ENCODE measurements at regions not wholly inside any gene's neighbourhood (a gene's known extent, or its start where the extent isn't known, plus 50 kb on each side); places are given as distances from the start of the nearest gene placed in this dataset.

GRCh38 chr7:106765727-106766355, 99.2 kb upstream of the PIK3CG start:
- H3K27me3 Mint-ChIP-seq, result no peaks in the 10 kb centered on the region

GRCh38 chr7:106766551-106766950, 98.5 kb upstream of the PIK3CG start:
- Histone ChIP-seq H3K27me3 (replicated peaks in 1 of 2; ENCODE audit: control insufficient read depth in 2 of 2, extremely low read depth in 1 of 2, insufficient read depth in 2 of 2, low read length in 1 of 2) (no peaks in the 10 kb centered on the region), H3K4me3 (ENCODE audit: control insufficient read depth in 1 of 2, extremely low read depth in 1 of 2, low read length in 1 of 2) (no peak overlapping the region), H3K27ac (ENCODE audit: low read length) (no peak overlapping the region), H3K4me1 (ENCODE audit: control insufficient read depth in 1 of 2, extremely low read depth in 1 of 2, insufficient read depth in 2 of 2, low read length in 2 of 2) (peaks cover 4 to 6% of the 10 kb centered on the region in 2 experiments), H3K9me3 (no peaks in the 10 kb centered on the region), H3K36me3 (ENCODE audit: control insufficient read depth in 2 of 2, extremely low read depth in 1 of 2, insufficient read depth in 1 of 2, low read length in 1 of 2) (no peaks in the 10 kb centered on the region)
- POLR2A ChIA-PET, result interaction anchor here in 1 of 2 donors (0.8 kb wide), 1 partner anchor 442 kb away, joined by 3 read pairs; no protein-coding TSS in a partner anchor
- CTCF ChIA-PET, result interaction anchor here (0.5 to 0.8 kb wide), 3 partner anchors 106 to 1249 kb away, joined by 3 to 6 read pairs (median 4); no protein-coding TSS in a partner anchor
- Mint-ChIP-seq H3K27ac (no peak overlapping the region), H3K9me3 (no peaks in the 10 kb centered on the region), H3K4me3 (peak overlapping the region in 1 of 3 donors; percentile 63), H3K27me3 (no peaks in the 10 kb centered on the region), H3K36me3 (no peaks in the 10 kb centered on the region), H3K4me1 (peaks cover 22 to 33% (median 26%) of the 10 kb centered on the region in 3 donors)
- ATAC-seq (replicated peaks in 1 of 4) (peak in 1 of 4 experiments; percentile 4), DNase-seq (no peak)
- WGBS (ENCODE audit: insufficient coverage), result 60% methylated on average over 1 of the region's 2 CpGs

More at GRCh38 chr7:106765727-106766355, 99.2 kb upstream of the PIK3CG start:
- Mint-ChIP-seq H3K4me3 (peak overlapping the region in 1 of 3 donors; percentile 63), H3K27ac (no peak overlapping the region), H3K9me3 (no peaks in the 10 kb centered on the region), H3K4me1 (peaks cover 22 to 33% (median 26%) of the 10 kb centered on the region in 3 donors), H3K36me3 (no peaks in the 10 kb centered on the region)
- H3K27ac ChIP-seq (ENCODE audit: low read length), result no peak overlapping the region
- no peaks in the 10 kb centered on the region for H3K9me3 ChIP-seq
- ChIA-PET CTCF (interaction anchor here (0.5 to 0.8 kb wide), 7 partner anchors 13 to 1249 kb away, joined by 3 to 9 read pairs (median 6); no protein-coding TSS in a partner anchor), POLR2A (interaction anchor here (0.5 to 0.6 kb wide), 3 partner anchors 316 to 776 kb away, joined by 5 to 7 read pairs (median 6); no protein-coding TSS in a partner anchor)
- no peaks in the 10 kb centered on the region for H3K36me3 ChIP-seq (ENCODE audit: control insufficient read depth in 2 of 2, extremely low read depth in 1 of 2, insufficient read depth in 1 of 2, low read length in 1 of 2)
- ATAC-seq (replicated peaks in 1 of 4) (no peak), DNase-seq (no peak)
- WGBS (ENCODE audit: insufficient coverage), result 96% methylated on average over 5 of the region's 5 CpGs
- no peak overlapping the region for H3K4me3 ChIP-seq (ENCODE audit: control insufficient read depth in 1 of 2, extremely low read depth in 1 of 2, low read length in 1 of 2)
- peaks cover 4 to 6% of the 10 kb centered on the region in 2 experiments for H3K4me1 ChIP-seq (ENCODE audit: control insufficient read depth in 1 of 2, extremely low read depth in 1 of 2, insufficient read depth in 2 of 2, low read length in 2 of 2)
- no peaks in the 10 kb centered on the region for H3K27me3 ChIP-seq (replicated peaks in 1 of 2; ENCODE audit: control insufficient read depth in 2 of 2, extremely low read depth in 1 of 2, insufficient read depth in 2 of 2, low read length in 1 of 2)

- Mint-ChIP-seq H3K36me3 (no peaks in the 10 kb centered on the region), H3K4me1 (peaks cover 22 to 33% (median 26%) of the 10 kb centered on the region in 3 donors), H3K27ac (peak overlapping the region; percentile 36 to 40), H3K4me3 (peak overlapping the region; percentile 13 to 63 (median 26)), H3K9me3 (no peaks in the 10 kb centered on the region), H3K27me3 (no peaks in the 10 kb centered on the region)
- peaks cover 4 to 6% of the 10 kb centered on the region in 2 experiments for H3K4me1 ChIP-seq (ENCODE audit: control insufficient read depth in 1 of 2, extremely low read depth in 1 of 2, insufficient read depth in 2 of 2, low read length in 2 of 2)
- H3K36me3 ChIP-seq (ENCODE audit: control insufficient read depth in 2 of 2, extremely low read depth in 1 of 2, insufficient read depth in 1 of 2, low read length in 1 of 2), result no peaks in the 10 kb centered on the region
- CTCF ChIA-PET, result interaction anchor here in 1 of 2 donors (1.6 kb wide), 1 partner anchor 401 kb away, joined by 5 read pairs; the partner anchor contains the start of gene HBP1
- POLR2A ChIA-PET, result interaction anchor here in 1 of 2 donors (0.8 kb wide), 1 partner anchor 442 kb away, joined by 3 read pairs; no protein-coding TSS in a partner anchor
- DNase-seq, result peak in 1 of 35 experiments; percentile 15
- no CpG with 5 or more reads among the region's 3 CpGs for WGBS (ENCODE audit: insufficient coverage)
- H3K9me3 ChIP-seq, result no peaks in the 10 kb centered on the region
- no peaks in the 10 kb centered on the region for H3K27me3 ChIP-seq (replicated peaks in 1 of 2; ENCODE audit: control insufficient read depth in 2 of 2, extremely low read depth in 1 of 2, insufficient read depth in 2 of 2, low read length in 1 of 2)
- ATAC-seq (replicated peaks in 1 of 4), result peak; percentile 23 to 57 (median 46)
- H3K4me3 ChIP-seq (ENCODE audit: control insufficient read depth in 1 of 2, extremely low read depth in 1 of 2, low read length in 1 of 2), result peak overlapping the region in 1 of 2 donors; percentile 12
- H3K27ac ChIP-seq (ENCODE audit: low read length), result no peak overlapping the region
Measured at GRCh38 chr7:106767078-106767477, 98.0 kb upstream of the PIK3CG start.

- peak in 2 of 35 experiments; percentile 6 to 46 for DNase-seq
Measured at GRCh38 chr7:106767498-106768323, 97.4 kb upstream of the PIK3CG start.

GRCh38 chr7:106768324-106768751, 96.7 kb upstream of the PIK3CG start:
- H3K4me3 ChIP-seq (ENCODE audit: control insufficient read depth in 1 of 2, extremely low read depth in 1 of 2, low read length in 1 of 2), result peak overlapping the region in 1 of 2 donors; percentile 21
- peak in 3 of 35 experiments; percentile 10 to 34 (median 13) for DNase-seq

More at GRCh38 chr7:106767498-106768323, 97.4 kb upstream of the PIK3CG start:
- Histone ChIP-seq H3K4me1 (ENCODE audit: control insufficient read depth in 1 of 2, extremely low read depth in 1 of 2, insufficient read depth in 2 of 2, low read length in 2 of 2) (peaks cover 4 to 6% of the 10 kb centered on the region in 2 experiments), H3K9me3 (no peaks in the 10 kb centered on the region), H3K27me3 (replicated peaks in 1 of 2; ENCODE audit: control insufficient read depth in 2 of 2, extremely low read depth in 1 of 2, insufficient read depth in 2 of 2, low read length in 1 of 2) (no peaks in the 10 kb centered on the region), H3K4me3 (ENCODE audit: control insufficient read depth in 1 of 2, extremely low read depth in 1 of 2, low read length in 1 of 2) (peak overlapping the region in 1 of 2 donors; percentile 21), H3K27ac (ENCODE audit: low read length) (peak overlapping the region; percentile 1), H3K36me3 (ENCODE audit: control insufficient read depth in 2 of 2, extremely low read depth in 1 of 2, insufficient read depth in 1 of 2, low read length in 1 of 2) (no peaks in the 10 kb centered on the region)
- CTCF ChIA-PET, result interaction anchor here in 1 of 2 donors (0.6 to 1.6 kb wide), 2 partner anchors 400 to 404 kb away, joined by 4 to 5 read pairs; partner anchors contain the start of gene HBP1
- Mint-ChIP-seq H3K27ac (peak overlapping the region; percentile 57 to 85), H3K4me3 (peak overlapping the region; percentile 63 to 81 (median 64)), H3K36me3 (no peaks in the 10 kb centered on the region), H3K27me3 (no peaks in the 10 kb centered on the region), H3K9me3 (no peaks in the 10 kb centered on the region), H3K4me1 (peaks cover 22 to 33% (median 28%) of the 10 kb centered on the region in 3 donors)
- ATAC-seq (replicated peaks in 1 of 4), result peak; percentile 25 to 76 (median 46)
- POLR2A ChIA-PET, result interaction anchor here in 1 of 2 donors (0.6 kb wide), 2 partner anchors 345 to 401 kb away, joined by 3 to 10 read pairs; partner anchors contain the start of gene HBP1
- 22% methylated on average over 4 of the region's 8 CpGs for WGBS (ENCODE audit: insufficient coverage)

More at GRCh38 chr7:106768324-106768751, 96.7 kb upstream of the PIK3CG start:
- no peaks in the 10 kb centered on the region for H3K9me3 ChIP-seq
- Mint-ChIP-seq H3K4me1 (peaks cover 22 to 33% (median 28%) of the 10 kb centered on the region in 3 donors), H3K4me3 (peak overlapping the region; percentile 63 to 81 (median 64)), H3K9me3 (no peaks in the 10 kb centered on the region), H3K27me3 (no peaks in the 10 kb centered on the region), H3K27ac (peak overlapping the region; percentile 57 to 85), H3K36me3 (no peaks in the 10 kb centered on the region)
- peak overlapping the region; percentile 1 for H3K27ac ChIP-seq (ENCODE audit: low read length)
- ChIA-PET POLR2A (interaction anchor here in 1 of 2 donors (0.6 kb wide), 1 partner anchor 345 kb away, joined by 3 read pairs; no protein-coding TSS in a partner anchor), CTCF (interaction anchor here in 1 of 2 donors (1.6 kb wide), 1 partner anchor 400 kb away, joined by 5 read pairs; the partner anchor contains the start of gene HBP1)
- no peaks in the 10 kb centered on the region for H3K27me3 ChIP-seq (replicated peaks in 1 of 2; ENCODE audit: control insufficient read depth in 2 of 2, extremely low read depth in 1 of 2, insufficient read depth in 2 of 2, low read length in 1 of 2)
- no peaks in the 10 kb centered on the region for H3K36me3 ChIP-seq (ENCODE audit: control insufficient read depth in 2 of 2, extremely low read depth in 1 of 2, insufficient read depth in 1 of 2, low read length in 1 of 2)
- WGBS (ENCODE audit: insufficient coverage), result 68% methylated on average over 4 of the region's 4 CpGs
- peak; percentile 17 to 57 (median 36) for ATAC-seq (replicated peaks in 1 of 4)
- peaks cover 4 to 6% of the 10 kb centered on the region in 2 experiments for H3K4me1 ChIP-seq (ENCODE audit: control insufficient read depth in 1 of 2, extremely low read depth in 1 of 2, insufficient read depth in 2 of 2, low read length in 2 of 2)
